Brain microvascular endothelial cell (primary cell): ENCODE measurements at regions not wholly inside any gene's neighbourhood (a gene's known extent, or its start where the extent isn't known, plus 50 kb on each side); places are given as distances from the start of the nearest gene placed in this dataset.

Experiments used
- DNase-seq: peaks from one replicate; pipeline ENCODE4 v3.0.0-alpha.2; 2020
- H3K27ac ChIP-seq: fragments of 250-450 bp; sonication (Bioruptor Pico); 2 replicates; pipeline ENCODE4 v1.5.1; 2020; ENCODE audit warnings: mild to moderate bottlenecking, moderate library complexity
- H3K27me3 ChIP-seq: fragments of 250-450 bp; sonication (Bioruptor Pico); replicated peaks from 2 replicates; pipeline ENCODE4 v1.5.1; 2020; ENCODE audit warnings: mild to moderate bottlenecking
- H3K36me3 ChIP-seq: fragments of 250-450 bp; sonication (Bioruptor Pico); replicated peaks from 2 replicates; pipeline ENCODE4 v1.5.1; 2020; ENCODE audit warnings: mild to moderate bottlenecking
- H3K4me3 ChIP-seq: 2 replicates; pipeline ENCODE4 v1.5.1; 2011; ENCODE audit warnings: low read depth, mild to moderate bottlenecking, control low read depth, low read length, moderate library complexity
- CTCF ChIP-seq: IDR thresholded peaks from 2 replicates; pipeline ENCODE4 v1.5.1; 2011; ENCODE audit warnings: low read depth, mild to moderate bottlenecking, moderate library complexity, low read length, control low read depth, inconsistent platforms; ENCODE audit errors: missing control alignments
- in situ Hi-C: cut with HindIII; loops from 2 replicates; pipeline ENCODE4 v1.10.0; 2017; ENCODE audit warnings: low sequenced_read_pairs, low pct_ligation_motif_present

- no peak for TF ChIP-seq CTCF
- Histone ChIP-seq H3K27ac (no peak overlapping the region), H3K27me3 (no peaks in the 10 kb centered on the region), H3K4me3 (no peak overlapping the region), H3K36me3 (no peaks in the 10 kb centered on the region)
- no peak for DNase-seq
- in situ Hi-C loops, result no loop called here
These were observed 358.3 kb upstream of the KLHL29 start for GRCh38 chr2:23026671-23027070.

- H3K27me3 ChIP-seq, result no peaks in the 10 kb centered on the region
- no peak overlapping the region for H3K27ac ChIP-seq
- no peaks in the 10 kb centered on the region for H3K36me3 ChIP-seq
- DNase-seq, result no peak
- in situ Hi-C loops, result no loop called here
- H3K4me3 ChIP-seq, result no peak overlapping the region
- TF ChIP-seq CTCF, result no peak
These were observed 357.6 kb upstream of the KLHL29 start for GRCh38 chr2:23027396-23027795.

GRCh38 chr2:23028106-23028505 lies 356.9 kb upstream of the KLHL29 start:
- Histone ChIP-seq H3K27ac (no peak overlapping the region), H3K27me3 (no peaks in the 10 kb centered on the region), H3K4me3 (no peak overlapping the region), H3K36me3 (no peaks in the 10 kb centered on the region)
- TF ChIP-seq CTCF, result no peak
- no peak for DNase-seq
- in situ Hi-C loops, result no loop called here

GRCh38 chr2:23029111-23029510 lies 355.9 kb upstream of the KLHL29 start:
- no peak for DNase-seq
- no peak for TF ChIP-seq CTCF
- Histone ChIP-seq H3K36me3 (no peaks in the 10 kb centered on the region), H3K27ac (no peak overlapping the region), H3K27me3 (no peaks in the 10 kb centered on the region), H3K4me3 (no peak overlapping the region)
- in situ Hi-C loops, result no loop called here

- Histone ChIP-seq H3K27ac (no peak overlapping the region), H3K4me3 (no peak overlapping the region), H3K27me3 (no peaks in the 10 kb centered on the region), H3K36me3 (no peaks in the 10 kb centered on the region)
- in situ Hi-C loops, result no loop called here
- TF ChIP-seq CTCF, result no peak
- no peak for DNase-seq
These were observed 355.0 kb upstream of the KLHL29 start for GRCh38 chr2:23029951-23030350.

GRCh38 chr2:23034996-23035395 lies 350.0 kb upstream of the KLHL29 start:
- Histone ChIP-seq H3K27me3 (no peaks in the 10 kb centered on the region), H3K27ac (no peak overlapping the region), H3K36me3 (no peaks in the 10 kb centered on the region), H3K4me3 (no peak overlapping the region)
- DNase-seq, result no peak
- TF ChIP-seq CTCF, result no peak
- in situ Hi-C loops, result no loop called here
